ENCODE measurements at regions not wholly inside any gene's neighbourhood (a gene's known extent, or its start where the extent isn't known, plus 50 kb on each side); places are given as distances from the start of the nearest gene placed in this dataset.

DNA sequence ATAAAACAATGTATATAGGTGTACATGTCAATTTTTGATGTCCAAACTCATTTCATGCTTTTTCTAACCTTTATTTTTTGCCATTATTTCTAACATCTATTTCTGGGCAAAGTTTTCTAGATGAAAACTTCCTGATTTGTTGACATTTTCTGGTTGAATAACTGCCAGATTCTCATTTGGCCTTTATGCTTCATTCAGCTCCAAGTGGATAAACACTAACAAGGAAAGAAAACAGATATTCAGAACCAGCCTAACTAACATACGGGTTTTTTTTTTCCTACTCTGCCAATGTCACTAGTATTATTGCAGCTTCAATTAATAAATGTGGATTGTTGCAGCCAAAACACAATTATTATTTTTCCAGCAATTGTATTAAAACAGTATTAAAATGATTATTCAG lies 50.9 kb upstream of the RAP1GDS1 start:
- CTCF ChIA-PET, result interaction anchor here (1.5 kb wide), 1 partner anchor 9 kb away, joined by 4 read pairs; no protein-coding TSS in a partner anchor
- DNase-seq (ENCODE audit: low read depth), result no peak
- no peak overlapping the region for H3K4me3 ChIP-seq (ENCODE audit: low read depth, low read length)
- TF ChIP-seq, protein P1, sequence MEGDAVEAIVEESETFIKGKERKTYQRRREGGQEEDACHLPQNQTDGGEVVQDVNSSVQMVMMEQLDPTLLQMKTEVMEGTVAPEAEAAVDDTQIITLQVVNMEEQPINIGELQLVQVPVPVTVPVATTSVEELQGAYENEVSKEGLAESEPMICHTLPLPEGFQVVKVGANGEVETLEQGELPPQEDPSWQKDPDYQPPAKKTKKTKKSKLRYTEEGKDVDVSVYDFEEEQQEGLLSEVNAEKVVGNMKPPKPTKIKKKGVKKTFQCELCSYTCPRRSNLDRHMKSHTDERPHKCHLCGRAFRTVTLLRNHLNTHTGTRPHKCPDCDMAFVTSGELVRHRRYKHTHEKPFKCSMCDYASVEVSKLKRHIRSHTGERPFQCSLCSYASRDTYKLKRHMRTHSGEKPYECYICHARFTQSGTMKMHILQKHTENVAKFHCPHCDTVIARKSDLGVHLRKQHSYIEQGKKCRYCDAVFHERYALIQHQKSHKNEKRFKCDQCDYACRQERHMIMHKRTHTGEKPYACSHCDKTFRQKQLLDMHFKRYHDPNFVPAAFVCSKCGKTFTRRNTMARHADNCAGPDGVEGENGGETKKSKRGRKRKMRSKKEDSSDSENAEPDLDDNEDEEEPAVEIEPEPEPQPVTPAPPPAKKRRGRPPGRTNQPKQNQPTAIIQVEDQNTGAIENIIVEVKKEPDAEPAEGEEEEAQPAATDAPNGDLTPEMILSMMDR (IDR thresholded peaks at IDR 0.05; ENCODE audit: insufficient read depth, low read depth, low read length), result no peak
- POLR2A ChIA-PET, result no interaction called here
- no peaks in the 10 kb centered on the region for H3K36me3 ChIP-seq (ENCODE audit: control insufficient read depth, insufficient read depth, low read length)
- H3K27me3 ChIP-seq (ENCODE audit: control insufficient read depth, insufficient read depth, low read length), result 0 out of 2 replicates have a peak, but pooled peaks cover 3% of the 10 kb centered on the region

DNA sequence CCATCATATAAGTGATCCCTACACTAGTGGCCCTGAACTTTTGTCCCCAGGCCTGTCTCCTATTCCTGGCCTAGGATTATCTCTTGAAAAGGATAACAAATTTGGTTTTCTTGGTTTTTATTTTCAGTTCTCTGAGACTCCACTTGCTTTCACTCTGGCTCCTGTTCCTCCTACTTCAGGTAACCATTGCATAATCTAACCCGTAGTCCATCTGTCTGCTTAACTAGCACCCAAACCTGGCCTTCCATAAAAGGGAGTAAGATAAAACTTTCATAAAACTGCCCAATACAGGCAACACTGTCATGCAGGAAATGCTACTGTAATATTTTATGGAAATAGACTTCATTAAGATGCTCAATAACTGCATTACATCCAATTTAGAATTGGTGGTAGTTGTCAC lies 52.1 kb upstream of the RAP1GDS1 start:
- ChIA-PET CTCF (interaction anchor here (1.5 kb wide), 1 partner anchor 8 kb away, joined by 4 read pairs; no protein-coding TSS in a partner anchor), POLR2A (no interaction called here)
- TF ChIP-seq, protein P1 (IDR thresholded peaks at IDR 0.05; ENCODE audit: insufficient read depth, low read depth, low read length), result no peak
- Histone ChIP-seq H3K36me3 (ENCODE audit: control insufficient read depth, insufficient read depth, low read length) (no peaks in the 10 kb centered on the region), H3K4me3 (ENCODE audit: low read depth, low read length) (no peak overlapping the region), H3K27me3 (ENCODE audit: control insufficient read depth, insufficient read depth, low read length) (0 out of 2 replicates have a peak, but pooled peaks cover 1% of the 10 kb centered on the region)
- DNase-seq (ENCODE audit: low read depth), result no peak

DNA sequence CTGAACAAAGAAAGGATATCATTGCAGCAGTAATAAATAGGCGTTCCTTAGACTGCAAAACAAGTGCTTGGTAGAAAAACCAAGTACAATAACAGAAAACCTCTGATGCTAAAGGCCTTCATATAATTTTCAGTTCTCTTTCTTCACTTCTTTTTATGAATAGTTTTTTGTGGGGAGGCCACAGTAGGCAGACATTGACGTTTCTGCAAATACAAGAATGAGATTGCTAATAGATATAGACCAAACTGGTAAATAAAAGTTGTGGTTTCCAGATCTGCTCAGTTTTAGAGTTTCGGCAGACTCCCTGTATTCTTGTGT lies 57.0 kb upstream of the RAP1GDS1 start:
- ChIA-PET CTCF (no interaction called here), POLR2A (no interaction called here)
- Histone ChIP-seq H3K27me3 (ENCODE audit: control insufficient read depth, insufficient read depth, low read length) (no peaks in the 10 kb centered on the region), H3K36me3 (ENCODE audit: control insufficient read depth, insufficient read depth, low read length) (no peaks in the 10 kb centered on the region), H3K4me3 (ENCODE audit: low read depth, low read length) (no peak overlapping the region)
- TF ChIP-seq, protein P1 (IDR thresholded peaks at IDR 0.05; ENCODE audit: insufficient read depth, low read depth, low read length), result no peak
- DNase-seq (ENCODE audit: low read depth), result no peak

DNA sequence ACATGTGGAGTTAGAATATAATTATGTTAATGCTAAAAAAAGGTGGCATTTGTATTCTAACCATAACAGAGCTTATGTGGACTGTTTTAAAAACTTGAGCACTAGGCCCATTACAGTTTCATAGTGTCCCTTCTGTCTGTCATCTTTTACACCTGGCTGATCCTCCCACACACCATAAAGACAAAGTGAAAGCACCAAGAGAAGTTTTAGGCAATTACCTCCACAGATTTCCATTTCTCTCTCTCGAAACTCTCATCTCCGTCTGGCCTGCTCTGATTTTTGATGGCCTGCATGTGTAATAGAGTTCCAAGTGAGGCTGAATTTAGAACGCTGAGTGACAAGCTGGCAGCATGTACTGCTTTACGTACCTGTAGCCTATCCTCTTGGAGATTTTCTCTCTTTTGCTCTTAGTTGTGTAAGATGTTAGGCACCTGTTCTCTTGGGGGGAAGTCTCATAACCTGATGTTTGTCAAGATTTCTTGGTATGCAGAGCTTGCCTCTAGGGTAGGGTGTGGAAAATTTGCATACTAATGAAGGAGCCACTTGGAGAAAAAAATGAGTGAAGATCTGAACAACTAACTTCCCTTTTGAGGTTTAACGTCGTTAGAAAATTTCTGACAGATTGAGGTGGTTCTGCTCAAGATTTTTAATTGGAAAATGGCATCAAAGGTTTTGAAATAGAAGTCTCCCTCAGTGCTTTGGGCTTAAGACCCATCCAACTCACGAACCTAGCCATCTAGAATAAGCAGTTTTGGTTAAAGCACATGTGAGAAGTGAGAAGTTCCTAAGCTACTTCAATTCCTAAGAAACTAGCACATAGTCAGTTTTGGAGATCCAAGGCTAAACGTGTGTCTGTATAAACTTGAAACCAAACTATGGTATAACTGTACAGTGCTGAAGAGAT lies 57.6 kb upstream of the RAP1GDS1 start:
- no peak overlapping the region for H3K4me3 ChIP-seq (ENCODE audit: low read depth, low read length)
- CTCF ChIA-PET, result no interaction called here
- H3K36me3 ChIP-seq (ENCODE audit: control insufficient read depth, insufficient read depth, low read length), result no peaks in the 10 kb centered on the region
- POLR2A ChIA-PET, result no interaction called here
- TF ChIP-seq, protein P1 (IDR thresholded peaks at IDR 0.05; ENCODE audit: insufficient read depth, low read depth, low read length), result no peak
- no peaks in the 10 kb centered on the region for H3K27me3 ChIP-seq (ENCODE audit: control insufficient read depth, insufficient read depth, low read length)
- no peak for DNase-seq (ENCODE audit: low read depth)

DNA sequence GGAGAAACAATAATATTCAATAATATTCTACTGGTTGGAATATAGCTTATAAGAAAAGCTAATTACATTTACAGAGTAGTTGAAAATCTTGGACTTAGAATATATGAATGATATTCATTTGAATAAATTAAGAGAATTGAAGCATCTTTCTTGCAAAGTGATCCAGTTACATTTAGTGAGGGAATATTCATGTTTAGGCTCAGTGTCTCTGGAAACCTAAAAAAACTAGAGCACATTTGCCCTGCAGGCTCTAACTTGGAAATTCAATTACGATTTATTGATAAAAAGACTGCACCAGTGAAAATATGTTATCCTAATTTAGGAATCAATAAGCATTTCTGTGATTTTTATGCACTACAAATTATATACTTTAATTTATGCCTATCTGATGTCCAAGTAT lies 58.3 kb upstream of the RAP1GDS1 start:
- TF ChIP-seq, protein P1 (IDR thresholded peaks at IDR 0.05; ENCODE audit: insufficient read depth, low read depth, low read length), result no peak
- Histone ChIP-seq H3K27me3 (ENCODE audit: control insufficient read depth, insufficient read depth, low read length) (no peaks in the 10 kb centered on the region), H3K4me3 (ENCODE audit: low read depth, low read length) (no peak overlapping the region), H3K36me3 (ENCODE audit: control insufficient read depth, insufficient read depth, low read length) (no peaks in the 10 kb centered on the region)
- POLR2A ChIA-PET, result no interaction called here
- CTCF ChIA-PET, result no interaction called here
- no peak for DNase-seq (ENCODE audit: low read depth)
